T-helper 9 cell (primary cell): ENCODE measurements at regions not wholly inside any gene's neighbourhood (a gene's known extent, or its start where the extent isn't known, plus 50 kb on each side); places are given as distances from the start of the nearest gene placed in this dataset.

ENCODE experiments used
- DNase-seq: peaks from one replicate; pipeline ENCODE4 v3.0.0-alpha.2; 2020

- DNase-seq: no peak
Observed at GRCh38 chr1:99170516-99170915, 93.8 kb upstream of the PLPPR4 start.

- DNase-seq: no peak
Observed at GRCh38 chr1:99171184-99171813, 93.0 kb upstream of the PLPPR4 start.

GRCh38 chr1:99173282-99173681 lies 91.0 kb upstream of the PLPPR4 start:
- no peak for DNase-seq

GRCh38 chr1:99173900-99174299 lies 90.4 kb upstream of the PLPPR4 start:
- DNase-seq: no peak

DNA sequence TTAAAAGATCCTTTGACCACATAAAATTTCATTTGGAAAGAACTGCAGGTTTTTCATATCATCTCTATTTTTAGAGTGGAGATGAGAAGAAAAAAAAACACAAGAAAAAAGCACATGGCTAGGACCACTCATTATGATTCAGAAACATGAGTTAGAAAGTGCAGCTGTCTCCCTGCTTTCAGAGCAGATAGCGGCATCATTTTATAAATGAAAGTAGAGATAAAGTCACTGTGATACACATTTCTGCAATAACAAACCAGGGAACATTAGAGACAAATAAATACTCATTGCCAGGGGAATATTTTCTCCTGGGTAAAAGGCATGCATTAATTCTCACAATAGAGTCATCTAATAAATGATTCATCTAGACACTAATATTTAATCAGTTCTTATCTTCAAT lies 87.5 kb upstream of the PLPPR4 start:
- DNase-seq: no peak

DNA sequence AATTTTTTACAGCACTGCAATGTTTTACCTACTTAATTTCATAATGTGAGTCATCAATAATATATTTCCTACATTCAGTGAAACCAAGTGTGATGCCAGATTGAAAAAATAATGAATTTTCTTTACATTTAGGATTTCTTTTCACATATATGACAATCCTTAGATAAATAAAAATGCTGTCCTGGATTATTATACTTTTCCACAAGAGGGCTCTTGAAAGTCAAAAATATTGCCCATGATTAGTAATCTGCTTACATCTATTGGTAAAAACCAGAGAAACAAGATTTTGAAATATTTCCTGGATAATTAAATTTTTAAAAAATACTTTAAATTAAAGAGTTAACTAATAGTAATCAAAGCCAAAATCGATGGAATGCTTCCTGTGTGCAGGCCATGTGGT lies 86.8 kb upstream of the PLPPR4 start:
- no peak for DNase-seq

DNA sequence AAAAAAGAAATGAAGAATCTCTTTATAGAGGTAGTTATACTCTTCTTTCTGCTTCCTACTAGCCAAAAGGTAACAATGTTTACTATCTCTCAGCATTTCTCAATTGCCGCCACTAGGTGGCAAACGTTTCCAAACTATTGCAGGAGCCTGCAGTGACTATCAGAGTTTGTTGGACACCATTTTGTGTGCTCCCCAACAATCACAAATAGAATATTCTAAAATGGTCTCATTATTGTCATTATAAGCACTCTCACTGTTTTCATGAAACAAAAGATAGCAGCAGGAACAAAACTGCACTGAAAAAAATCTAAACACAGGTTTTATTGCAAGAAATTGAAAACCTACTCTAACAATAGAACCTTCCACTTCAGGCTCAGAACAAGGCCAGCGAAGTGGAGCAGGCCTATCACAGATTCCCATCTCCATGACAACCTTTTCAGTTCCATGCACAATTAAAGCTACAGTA lies 83.9 kb upstream of the PLPPR4 start:
- DNase-seq: peak; percentile 42

GRCh38 chr1:99180915-99181314 lies 83.4 kb upstream of the PLPPR4 start:
- DNase-seq: no peak

GRCh38 chr1:99181892-99182291 lies 82.4 kb upstream of the PLPPR4 start:
- no peak for DNase-seq

DNA sequence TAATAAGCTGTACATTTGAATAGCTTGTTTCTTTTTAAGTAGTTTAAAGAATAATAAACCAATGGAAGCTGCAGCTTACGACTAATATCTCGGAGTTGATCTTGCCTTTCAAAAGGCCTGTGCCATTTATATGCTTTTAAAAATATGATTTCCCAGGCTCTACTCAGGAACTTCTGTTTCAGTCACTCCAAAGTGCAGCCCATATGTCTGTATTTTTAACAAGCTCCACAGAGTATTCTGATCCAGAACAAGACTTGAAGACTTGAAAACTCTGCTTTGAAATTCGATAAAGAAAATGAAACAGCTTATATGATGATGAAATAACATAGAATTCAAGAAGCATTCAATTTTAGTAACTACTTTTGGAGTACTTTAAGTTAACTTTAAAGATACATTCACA lies 79.1 kb upstream of the PLPPR4 start:
- no peak for DNase-seq

- DNase-seq: no peak
Observed at GRCh38 chr1:99193431-99193830, 70.9 kb upstream of the PLPPR4 start.

GRCh38 chr1:99198393-99198792 lies 65.9 kb upstream of the PLPPR4 start:
- DNase-seq: no peak

- DNase-seq: no peak
Observed at GRCh38 chr1:99207216-99207615, 57.1 kb upstream of the PLPPR4 start.
